Smooth muscle cell (in vitro differentiated cells): ENCODE measurements at regions not wholly inside any gene's neighbourhood (a gene's known extent, or its start where the extent isn't known, plus 50 kb on each side); places are given as distances from the start of the nearest gene placed in this dataset.
A peak's percentile ranks its signal among the peaks of the same experiment; 100 is the strongest.

Source experiments
- DNase-seq: peaks from one replicate; lab custom pipeline; 2025; ENCODE audit not compliant: unreplicated experiment; lab: John Stamatoyannopoulos, UW
- H2AFZ ChIP-seq: fragments of 200-600 bp; sonication (generic); 2 replicates; pipeline ENCODE4 v1.6.0; 2016; ENCODE audit warnings: antibody characterized with exemption, low read depth, mild to moderate bottlenecking
- H3F3A ChIP-seq: fragments of 200-600 bp; sonication (generic); 2 replicates; pipeline ENCODE4 v1.6.0; 2017; ENCODE audit warnings: antibody characterized with exemption, low read depth
- H3K27ac ChIP-seq: fragments of 200-600 bp; sonication (generic); 2 replicates; pipeline ENCODE4 v1.5.1; 2016; ENCODE audit warnings: low read depth, mild to moderate bottlenecking
- H3K27me3 ChIP-seq: fragments of 200-600 bp; sonication (generic); 2 replicates; pipeline ENCODE4 v1.6.1; 2016; ENCODE audit warnings: low read depth, mild to moderate bottlenecking
- H3K36me3 ChIP-seq: fragments of 200-600 bp; sonication (generic); 2 replicates; pipeline ENCODE4 v1.5.1; 2016; ENCODE audit warnings: low read depth
- H3K4me1 ChIP-seq: fragments of 200-600 bp; sonication (generic); 2 replicates; pipeline ENCODE4 v1.5.1; 2016; ENCODE audit warnings: low read depth
- H3K4me2 ChIP-seq: fragments of 200-600 bp; sonication (generic); 2 replicates; pipeline ENCODE4 v1.6.0; 2016; ENCODE audit warnings: mild to moderate bottlenecking
- H3K4me3 ChIP-seq: fragments of 200-600 bp; sonication (generic); 2 replicates; pipeline ENCODE4 v1.5.1; 2016; ENCODE audit warnings: mild to moderate bottlenecking
- H3K79me2 ChIP-seq: fragments of 200-600 bp; sonication (generic); 2 replicates; pipeline ENCODE4 v1.6.0; 2016; ENCODE audit warnings: low read depth, mild to moderate bottlenecking
- H3K9ac ChIP-seq: fragments of 200-600 bp; sonication (generic); 2 replicates; pipeline ENCODE4 v1.6.0; 2016; ENCODE audit warnings: low read depth
- H3K9me3 ChIP-seq: fragments of 200-600 bp; sonication (generic); replicated peaks from 2 replicates; pipeline ENCODE4 v1.5.1; 2016; ENCODE audit warnings: low read depth
- H4K20me1 ChIP-seq: fragments of 200-600 bp; sonication (generic); 2 replicates; pipeline ENCODE4 v1.6.0; 2016; ENCODE audit warnings: low read depth
- WGBS: methylation state at CpG from one replicate; pipeline ENCODE4 v1.1.7; 2016; ENCODE audit warnings: low lambda C conversion rate; 5-methylcytosine and 5-hydroxymethylcytosine counted together
- TF ChIP-seq, protein P1 (sequence below): fragments of 200-600 bp; sonication (generic); IDR thresholded peaks from 2 replicates; pipeline ENCODE4 v1.5.1; 2017; ENCODE audit warnings: borderline replicate concordance, mild to moderate bottlenecking, antibody characterized with exemption; ENCODE audit not compliant: insufficient read depth, poor library complexity, severe bottlenecking

DNA sequence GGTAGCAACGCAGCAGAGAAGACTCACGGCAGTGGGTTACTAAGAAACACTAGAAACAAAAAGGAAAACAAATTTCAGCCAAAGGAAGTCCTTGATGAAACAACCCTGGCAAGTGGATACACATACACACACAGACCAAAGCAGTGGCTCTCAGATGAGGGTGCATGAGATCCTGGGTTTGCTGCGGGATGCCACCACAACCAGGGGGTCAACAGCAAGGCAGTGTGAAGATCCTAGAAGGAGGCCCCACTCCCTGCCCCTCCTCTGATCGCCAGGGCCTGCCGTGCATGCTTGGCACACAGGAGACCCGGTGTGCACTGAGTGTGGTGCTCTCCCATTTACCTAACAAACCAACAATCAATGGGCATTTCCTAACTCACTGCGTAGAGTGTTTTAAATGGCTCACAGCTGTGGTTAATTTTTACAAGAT, 252.3 kb upstream of the KLF14 start:
- no peak for DNase-seq
- H3K9ac ChIP-seq = no peak overlapping the region
- no peaks in the 10 kb centered on the region for H3K36me3 ChIP-seq
- H3K4me3 ChIP-seq = no peak overlapping the region
- no peaks in the 10 kb centered on the region for H3K79me2 ChIP-seq
- TF ChIP-seq, protein P1, sequence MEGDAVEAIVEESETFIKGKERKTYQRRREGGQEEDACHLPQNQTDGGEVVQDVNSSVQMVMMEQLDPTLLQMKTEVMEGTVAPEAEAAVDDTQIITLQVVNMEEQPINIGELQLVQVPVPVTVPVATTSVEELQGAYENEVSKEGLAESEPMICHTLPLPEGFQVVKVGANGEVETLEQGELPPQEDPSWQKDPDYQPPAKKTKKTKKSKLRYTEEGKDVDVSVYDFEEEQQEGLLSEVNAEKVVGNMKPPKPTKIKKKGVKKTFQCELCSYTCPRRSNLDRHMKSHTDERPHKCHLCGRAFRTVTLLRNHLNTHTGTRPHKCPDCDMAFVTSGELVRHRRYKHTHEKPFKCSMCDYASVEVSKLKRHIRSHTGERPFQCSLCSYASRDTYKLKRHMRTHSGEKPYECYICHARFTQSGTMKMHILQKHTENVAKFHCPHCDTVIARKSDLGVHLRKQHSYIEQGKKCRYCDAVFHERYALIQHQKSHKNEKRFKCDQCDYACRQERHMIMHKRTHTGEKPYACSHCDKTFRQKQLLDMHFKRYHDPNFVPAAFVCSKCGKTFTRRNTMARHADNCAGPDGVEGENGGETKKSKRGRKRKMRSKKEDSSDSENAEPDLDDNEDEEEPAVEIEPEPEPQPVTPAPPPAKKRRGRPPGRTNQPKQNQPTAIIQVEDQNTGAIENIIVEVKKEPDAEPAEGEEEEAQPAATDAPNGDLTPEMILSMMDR = no peak
- H3K4me2 ChIP-seq = no peak overlapping the region
- no peak overlapping the region for H3K27ac ChIP-seq
- WGBS = 94% methylated on average over 7 of the region's 7 CpGs
- H2AFZ ChIP-seq = no peak overlapping the region
- no peaks in the 10 kb centered on the region for H3K27me3 ChIP-seq
- H3K9me3 ChIP-seq = no peaks in the 10 kb centered on the region
- H3F3A ChIP-seq = no peaks in the 10 kb centered on the region
- no peaks in the 10 kb centered on the region for H4K20me1 ChIP-seq
- peaks cover 8% of the 10 kb centered on the region for H3K4me1 ChIP-seq

DNA sequence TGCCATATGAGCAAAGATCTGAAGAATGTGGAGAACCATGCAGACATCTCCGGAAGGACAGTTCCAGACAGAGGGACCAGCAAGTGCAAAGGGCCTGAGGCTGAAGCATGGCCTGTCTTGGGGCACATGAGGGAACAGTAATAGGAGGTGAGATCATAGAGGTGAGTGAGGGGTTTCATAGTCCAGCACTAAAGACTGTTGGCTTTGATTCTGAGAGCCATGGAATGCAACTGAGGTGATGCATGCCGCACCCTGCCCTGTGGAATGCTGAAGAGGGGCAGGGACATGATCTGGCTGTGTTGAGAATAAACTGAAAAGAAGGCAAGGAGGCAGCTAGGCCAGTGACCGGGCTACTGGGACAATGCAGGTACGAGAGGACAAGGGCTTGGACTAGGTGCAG, 253.1 kb upstream of the KLF14 start:
- H3K9ac ChIP-seq = no peak overlapping the region
- no peak overlapping the region for H3K4me3 ChIP-seq
- WGBS = 85% methylated on average over 4 of the region's 4 CpGs
- no peak overlapping the region for H2AFZ ChIP-seq
- H3K9me3 ChIP-seq = no peaks in the 10 kb centered on the region
- TF ChIP-seq, protein P1 = no peak
- DNase-seq = no peak
- no peaks in the 10 kb centered on the region for H3F3A ChIP-seq
- no peaks in the 10 kb centered on the region for H3K79me2 ChIP-seq
- no peaks in the 10 kb centered on the region for H3K36me3 ChIP-seq
- H3K27ac ChIP-seq = peak overlapping the region; percentile 10
- no peaks in the 10 kb centered on the region for H4K20me1 ChIP-seq
- H3K27me3 ChIP-seq = no peaks in the 10 kb centered on the region
- H3K4me2 ChIP-seq = no peak overlapping the region
- peaks cover 8% of the 10 kb centered on the region for H3K4me1 ChIP-seq

DNA sequence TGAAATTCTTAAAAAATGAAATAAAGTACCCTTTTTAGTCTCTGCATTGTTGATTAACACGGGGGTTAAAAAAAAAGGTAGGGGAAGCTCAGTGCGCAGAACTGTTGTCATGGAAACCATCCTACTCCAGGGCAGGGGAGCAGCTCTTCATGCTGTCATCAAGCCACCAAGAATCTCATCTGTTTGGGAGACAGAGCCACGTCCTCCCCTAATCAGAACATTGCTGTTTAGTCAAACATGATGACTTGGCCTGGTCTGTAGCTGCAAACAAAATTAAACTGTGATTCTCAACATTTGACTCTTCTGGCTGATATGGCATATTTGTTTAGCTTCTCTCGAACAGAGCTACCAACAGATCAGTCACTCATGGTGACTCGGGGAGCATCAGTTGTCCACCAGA, 254.4 kb upstream of the KLF14 start:
- Histone ChIP-seq H3K27me3 (no peaks in the 10 kb centered on the region), H3K4me2 (no peak overlapping the region), H3K4me3 (no peak overlapping the region), H3K4me1 (peaks cover 8% of the 10 kb centered on the region), H3K27ac (peak overlapping the region; percentile 39), H3K36me3 (no peaks in the 10 kb centered on the region), H2AFZ (no peak overlapping the region), H3K9ac (peak overlapping the region; percentile 1), H3F3A (no peaks in the 10 kb centered on the region), H4K20me1 (no peaks in the 10 kb centered on the region), H3K79me2 (no peaks in the 10 kb centered on the region), H3K9me3 (no peaks in the 10 kb centered on the region)
- 35% methylated on average over 5 of the region's 5 CpGs for whole genome bisulfite sequencing
- TF ChIP-seq, protein P1 = no peak
- DNase-seq = no peak

DNA sequence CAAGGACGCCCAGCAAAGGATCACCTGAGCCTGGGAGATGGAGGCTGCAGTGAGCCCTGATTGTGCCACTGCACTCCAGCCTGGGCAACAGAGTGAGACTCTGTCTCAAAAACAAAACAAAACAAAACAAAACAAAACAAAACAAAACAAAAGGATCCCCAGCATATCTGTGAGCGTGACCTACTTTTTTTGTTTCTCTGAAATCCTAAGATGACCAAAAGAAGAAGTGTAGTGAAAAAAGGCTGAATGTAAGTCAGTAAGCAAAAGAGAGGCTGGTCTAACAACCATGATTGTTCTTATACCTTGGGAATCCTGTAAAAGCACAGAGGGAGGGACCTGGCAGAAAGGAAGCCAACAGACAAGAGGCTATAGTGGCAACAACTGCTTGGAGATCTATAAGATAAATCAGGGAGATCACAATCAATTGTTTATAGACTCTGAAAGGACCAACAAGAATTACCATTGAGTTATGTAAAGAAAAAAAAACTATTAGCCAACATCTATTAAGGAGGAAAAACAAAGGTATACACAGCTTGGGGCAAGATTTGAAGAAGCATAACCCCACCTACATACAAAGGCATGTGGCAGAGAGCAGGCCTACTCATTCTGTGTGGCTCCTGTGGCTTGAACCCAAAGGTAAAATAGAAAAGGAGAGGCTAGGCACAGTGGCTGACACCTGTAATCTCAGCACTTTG, 255.2 kb upstream of the KLF14 start:
- H3K4me1 ChIP-seq = peaks cover 8% of the 10 kb centered on the region
- H3K27me3 ChIP-seq = no peaks in the 10 kb centered on the region
- H3K4me3 ChIP-seq = no peak overlapping the region
- TF ChIP-seq, protein P1 = no peak
- H3K79me2 ChIP-seq = no peaks in the 10 kb centered on the region
- no peak for DNase-seq
- no peak overlapping the region for H2AFZ ChIP-seq
- H3K36me3 ChIP-seq = no peaks in the 10 kb centered on the region
- H3K4me2 ChIP-seq = no peak overlapping the region
- H3F3A ChIP-seq = no peaks in the 10 kb centered on the region
- H3K9ac ChIP-seq = peak overlapping the region; percentile 1
- H3K9me3 ChIP-seq = no peaks in the 10 kb centered on the region
- H3K27ac ChIP-seq = peak overlapping the region; percentile 39
- no peaks in the 10 kb centered on the region for H4K20me1 ChIP-seq
- WGBS = 89% methylated on average over 2 of the region's 2 CpGs
